Esophagus muscularis mucosa (tissue), 4 donors: ENCODE measurements at regions not wholly inside any gene's neighbourhood (a gene's known extent, or its start where the extent isn't known, plus 50 kb on each side); places are given as distances from the start of the nearest gene placed in this dataset.

ENCODE experiments used
- EP300 ChIP-seq: sonication (generic); formaldehyde crosslinking; IDR thresholded peaks from one replicate; pipeline ENCODE4 v1.6.1; 2017; ENCODE audit warnings: antibody characterized with exemption
- POLR2A ChIP-seq: fragments of 450-650 bp; IDR thresholded peaks from one replicate; pipeline ENCODE4 v1.6.1; 2017; ENCODE audit warnings: antibody characterized with exemption, moderate library complexity, mild to moderate bottlenecking, low read depth
- POLR2AphosphoS5 ChIP-seq, 2 donors: sonication (generic); formaldehyde crosslinking; IDR thresholded peaks; one replicate each; pipeline ENCODE4 v1.6.1; 2017; ENCODE audit warnings: antibody characterized with exemption in 2 of 2
- TF ChIP-seq, protein P1 (sequence below), 3 experiments: fragments of 200-600 bp in 2 of 3; fragments of 450-650 bp in 1 of 3; sonication (generic) in 2 of 3; IDR thresholded peaks; one replicate each; pipeline ENCODE4 v1.5.1; 2017 to 2019; ENCODE audit warnings: antibody characterized with exemption in 3 of 3, mild to moderate bottlenecking in 2 of 3, moderate library complexity in 1 of 3

- TF ChIP-seq, protein P1, sequence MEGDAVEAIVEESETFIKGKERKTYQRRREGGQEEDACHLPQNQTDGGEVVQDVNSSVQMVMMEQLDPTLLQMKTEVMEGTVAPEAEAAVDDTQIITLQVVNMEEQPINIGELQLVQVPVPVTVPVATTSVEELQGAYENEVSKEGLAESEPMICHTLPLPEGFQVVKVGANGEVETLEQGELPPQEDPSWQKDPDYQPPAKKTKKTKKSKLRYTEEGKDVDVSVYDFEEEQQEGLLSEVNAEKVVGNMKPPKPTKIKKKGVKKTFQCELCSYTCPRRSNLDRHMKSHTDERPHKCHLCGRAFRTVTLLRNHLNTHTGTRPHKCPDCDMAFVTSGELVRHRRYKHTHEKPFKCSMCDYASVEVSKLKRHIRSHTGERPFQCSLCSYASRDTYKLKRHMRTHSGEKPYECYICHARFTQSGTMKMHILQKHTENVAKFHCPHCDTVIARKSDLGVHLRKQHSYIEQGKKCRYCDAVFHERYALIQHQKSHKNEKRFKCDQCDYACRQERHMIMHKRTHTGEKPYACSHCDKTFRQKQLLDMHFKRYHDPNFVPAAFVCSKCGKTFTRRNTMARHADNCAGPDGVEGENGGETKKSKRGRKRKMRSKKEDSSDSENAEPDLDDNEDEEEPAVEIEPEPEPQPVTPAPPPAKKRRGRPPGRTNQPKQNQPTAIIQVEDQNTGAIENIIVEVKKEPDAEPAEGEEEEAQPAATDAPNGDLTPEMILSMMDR (IDR thresholded peaks at IDR 0.05): no peak
- TF ChIP-seq POLR2AphosphoS5 (IDR thresholded peaks at IDR 0.05) (no peak), EP300 (no peak), POLR2A (no peak)
Measured at GRCh38 chr12:79993106-79993862, 58.4 kb upstream of the PPP1R12A start.
